Gastroesophageal sphincter (tissue), 3 donors: ENCODE measurements at regions not wholly inside any gene's neighbourhood (a gene's known extent, or its start where the extent isn't known, plus 50 kb on each side); places are given as distances from the start of the nearest gene placed in this dataset.

Source experiments
- EP300 ChIP-seq: sonication (generic); formaldehyde crosslinking; IDR thresholded peaks from one replicate; pipeline ENCODE4 v1.6.1; 2017; ENCODE audit warnings: antibody characterized with exemption, mild to moderate bottlenecking
- TF ChIP-seq, protein P1 (sequence below), 4 experiments: fragments of 200-600 bp in 2 of 4; fragments of 450-650 bp in 2 of 4; sonication (generic) in 1 of 4; IDR thresholded peaks; one replicate each; pipeline ENCODE4 v1.5.1; 2017 to 2019; ENCODE audit warnings: antibody characterized with exemption in 4 of 4, mild to moderate bottlenecking in 2 of 4, moderate library complexity in 2 of 4

DNA sequence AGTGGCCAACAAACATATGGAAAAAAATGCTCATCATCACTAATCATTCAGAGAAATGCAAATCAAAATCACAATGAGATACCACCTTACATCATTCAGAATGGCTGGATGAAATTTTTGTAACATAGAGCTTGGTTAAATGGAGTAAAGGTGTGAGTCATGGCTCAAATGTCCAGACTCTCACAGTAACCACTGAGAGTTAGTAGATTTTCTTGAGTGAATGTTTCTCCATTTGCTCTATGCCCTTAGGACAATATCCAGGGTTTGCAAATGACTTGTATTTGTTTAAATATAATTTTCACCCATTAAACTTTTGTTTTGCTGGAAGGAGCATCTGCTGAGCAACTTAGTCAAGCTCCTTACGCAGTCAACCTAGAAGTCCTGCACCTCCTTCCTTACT is 967.2 kb downstream of the XPNPEP1 start:
- TF ChIP-seq EP300 = no peak
- TF ChIP-seq, protein P1, sequence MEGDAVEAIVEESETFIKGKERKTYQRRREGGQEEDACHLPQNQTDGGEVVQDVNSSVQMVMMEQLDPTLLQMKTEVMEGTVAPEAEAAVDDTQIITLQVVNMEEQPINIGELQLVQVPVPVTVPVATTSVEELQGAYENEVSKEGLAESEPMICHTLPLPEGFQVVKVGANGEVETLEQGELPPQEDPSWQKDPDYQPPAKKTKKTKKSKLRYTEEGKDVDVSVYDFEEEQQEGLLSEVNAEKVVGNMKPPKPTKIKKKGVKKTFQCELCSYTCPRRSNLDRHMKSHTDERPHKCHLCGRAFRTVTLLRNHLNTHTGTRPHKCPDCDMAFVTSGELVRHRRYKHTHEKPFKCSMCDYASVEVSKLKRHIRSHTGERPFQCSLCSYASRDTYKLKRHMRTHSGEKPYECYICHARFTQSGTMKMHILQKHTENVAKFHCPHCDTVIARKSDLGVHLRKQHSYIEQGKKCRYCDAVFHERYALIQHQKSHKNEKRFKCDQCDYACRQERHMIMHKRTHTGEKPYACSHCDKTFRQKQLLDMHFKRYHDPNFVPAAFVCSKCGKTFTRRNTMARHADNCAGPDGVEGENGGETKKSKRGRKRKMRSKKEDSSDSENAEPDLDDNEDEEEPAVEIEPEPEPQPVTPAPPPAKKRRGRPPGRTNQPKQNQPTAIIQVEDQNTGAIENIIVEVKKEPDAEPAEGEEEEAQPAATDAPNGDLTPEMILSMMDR (IDR thresholded peaks at IDR 0.05) = no peak
